ENCODE measurements at regions not wholly inside any gene's neighbourhood (a gene's known extent, or its start where the extent isn't known, plus 50 kb on each side); places are given as distances from the start of the nearest gene placed in this dataset.

DNA sequence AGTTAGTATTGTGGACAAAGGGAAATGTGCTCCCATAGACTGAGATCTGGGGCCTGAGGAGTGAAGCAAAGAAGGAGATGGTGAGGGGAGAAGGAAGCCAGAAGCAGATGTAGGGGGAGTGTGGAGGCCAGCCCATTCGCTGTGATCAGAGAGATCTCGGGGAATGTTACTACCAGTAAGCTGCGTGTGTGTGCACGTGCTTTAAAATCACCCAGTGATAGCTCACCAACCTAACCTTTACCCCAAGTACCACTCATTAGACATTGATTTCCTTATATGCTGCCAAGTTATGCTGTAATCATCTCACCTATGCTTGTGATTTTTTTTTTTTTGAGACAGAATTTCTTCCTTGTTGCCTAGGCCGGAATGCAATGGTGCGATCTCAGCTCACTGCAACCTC, 659.1 kb downstream of the IRX1 start:
- no peak for TF ChIP-seq EP300 (IDR thresholded peaks at IDR 0.05)
- TF ChIP-seq, protein P1, sequence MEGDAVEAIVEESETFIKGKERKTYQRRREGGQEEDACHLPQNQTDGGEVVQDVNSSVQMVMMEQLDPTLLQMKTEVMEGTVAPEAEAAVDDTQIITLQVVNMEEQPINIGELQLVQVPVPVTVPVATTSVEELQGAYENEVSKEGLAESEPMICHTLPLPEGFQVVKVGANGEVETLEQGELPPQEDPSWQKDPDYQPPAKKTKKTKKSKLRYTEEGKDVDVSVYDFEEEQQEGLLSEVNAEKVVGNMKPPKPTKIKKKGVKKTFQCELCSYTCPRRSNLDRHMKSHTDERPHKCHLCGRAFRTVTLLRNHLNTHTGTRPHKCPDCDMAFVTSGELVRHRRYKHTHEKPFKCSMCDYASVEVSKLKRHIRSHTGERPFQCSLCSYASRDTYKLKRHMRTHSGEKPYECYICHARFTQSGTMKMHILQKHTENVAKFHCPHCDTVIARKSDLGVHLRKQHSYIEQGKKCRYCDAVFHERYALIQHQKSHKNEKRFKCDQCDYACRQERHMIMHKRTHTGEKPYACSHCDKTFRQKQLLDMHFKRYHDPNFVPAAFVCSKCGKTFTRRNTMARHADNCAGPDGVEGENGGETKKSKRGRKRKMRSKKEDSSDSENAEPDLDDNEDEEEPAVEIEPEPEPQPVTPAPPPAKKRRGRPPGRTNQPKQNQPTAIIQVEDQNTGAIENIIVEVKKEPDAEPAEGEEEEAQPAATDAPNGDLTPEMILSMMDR (IDR thresholded peaks at IDR 0.05) = no peak
- TF ChIP-seq POLR2A (IDR thresholded peaks at IDR 0.05) = no peak
- TF ChIP-seq POLR2AphosphoS5 (IDR thresholded peaks at IDR 0.05) = no peak
